RCC 7860 (cell line): ENCODE measurements at regions not wholly inside any gene's neighbourhood (a gene's known extent, or its start where the extent isn't known, plus 50 kb on each side); places are given as distances from the start of the nearest gene placed in this dataset.

Experiments used
- DNase-seq: peaks from one replicate; pipeline ENCODE4 v3.0.0-alpha.2; 2015; ENCODE audit warnings: low spot score
- FAIRE-seq: peaks from 2 replicates; lab custom pipeline; 2012; peaks lifted over from hg19 to GRCh38; lab: Jason Lieb, UNC

DNA sequence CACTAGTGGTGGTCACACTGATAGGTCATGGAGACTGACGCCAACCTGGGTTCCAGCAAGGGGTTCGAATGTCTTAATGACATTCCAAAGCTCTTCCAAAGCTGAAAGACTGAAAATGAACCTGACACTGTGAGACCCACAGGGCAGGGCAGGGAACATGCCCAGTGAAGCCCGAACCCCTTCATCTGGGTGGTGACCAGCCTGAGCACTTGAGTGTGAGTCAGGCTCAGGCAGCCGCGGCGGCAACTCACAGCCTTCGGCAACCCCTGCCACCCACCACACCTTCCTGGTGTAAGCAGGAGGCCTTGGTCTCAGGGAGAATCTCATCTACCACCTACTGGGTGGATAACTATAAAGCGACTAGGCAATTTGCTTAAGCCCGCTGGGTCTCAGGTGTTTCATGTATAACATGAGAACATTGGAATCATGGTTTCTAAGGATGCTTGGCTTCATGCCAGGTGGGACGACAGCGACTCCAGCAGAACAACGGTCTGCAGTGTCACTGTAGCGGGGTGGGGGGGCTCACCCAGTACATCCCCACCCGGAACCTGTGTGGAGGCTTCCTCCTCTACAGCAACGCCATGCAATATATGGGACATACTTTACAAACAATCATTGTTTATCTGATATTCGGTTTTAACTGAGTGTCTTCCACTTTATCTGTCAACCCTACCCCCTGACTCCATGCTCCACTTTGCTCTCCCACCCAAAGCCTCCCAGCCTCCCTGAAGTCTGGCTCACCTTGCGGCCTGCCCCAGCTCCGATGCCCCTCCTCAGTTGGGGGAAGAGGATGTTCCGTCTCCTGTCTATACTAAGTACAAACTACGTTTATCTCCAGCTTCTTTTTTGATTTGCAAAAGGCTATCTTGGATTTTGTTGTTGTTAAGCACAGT lies 125.0 kb upstream of the MEF2A start:
- DNase-seq, result no peak
- FAIRE-seq, result no peak

- DNase-seq, result no peak
- FAIRE-seq, result no peak
These were observed 124.4 kb upstream of the MEF2A start for GRCh38 chr15:99441444-99441800.

GRCh38 chr15:99441871-99442251 lies 123.9 kb upstream of the MEF2A start:
- FAIRE-seq (no peak), DNase-seq (no peak)

GRCh38 chr15:99442252-99442897 lies 123.4 kb upstream of the MEF2A start:
- FAIRE-seq, result peak; percentile 30

DNA sequence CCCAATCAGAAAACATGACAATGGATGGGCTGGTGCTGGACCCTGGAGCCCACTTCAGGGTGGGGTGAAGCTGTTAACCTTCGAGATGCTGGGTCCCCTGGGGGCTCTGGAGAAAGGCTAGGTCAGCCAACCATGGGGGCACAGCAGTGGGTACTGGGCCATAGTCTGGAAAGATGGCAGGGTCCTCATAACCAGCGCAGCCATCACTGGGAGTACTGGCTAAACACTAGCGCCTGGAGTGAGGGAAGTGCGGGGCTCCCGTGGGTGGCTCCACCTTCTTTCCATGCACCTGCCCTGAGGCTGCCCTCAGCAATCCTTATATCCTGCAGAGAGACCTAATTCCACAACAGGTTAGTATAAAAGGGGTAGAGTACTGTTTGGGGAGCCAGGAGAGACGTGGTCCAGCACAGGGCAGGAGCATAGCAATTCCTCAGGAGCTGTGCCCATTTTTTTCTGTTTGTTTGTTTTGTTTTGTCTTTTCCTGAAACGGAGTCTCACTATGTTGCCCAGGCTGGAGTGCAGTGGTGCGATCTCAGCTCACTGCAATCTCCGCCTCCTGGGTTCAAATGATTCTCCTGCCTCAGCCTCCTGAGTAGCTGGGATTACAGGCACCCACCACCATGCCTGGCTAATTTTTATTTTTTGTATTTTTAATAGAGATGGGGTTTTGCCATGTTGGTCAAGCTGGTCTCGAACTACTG lies 122.6 kb upstream of the MEF2A start:
- DNase-seq (no peak), FAIRE-seq (no peak)

More at GRCh38 chr15:99442252-99442897, 123.4 kb upstream of the MEF2A start:
- peak; percentile 54 for DNase-seq

DNA sequence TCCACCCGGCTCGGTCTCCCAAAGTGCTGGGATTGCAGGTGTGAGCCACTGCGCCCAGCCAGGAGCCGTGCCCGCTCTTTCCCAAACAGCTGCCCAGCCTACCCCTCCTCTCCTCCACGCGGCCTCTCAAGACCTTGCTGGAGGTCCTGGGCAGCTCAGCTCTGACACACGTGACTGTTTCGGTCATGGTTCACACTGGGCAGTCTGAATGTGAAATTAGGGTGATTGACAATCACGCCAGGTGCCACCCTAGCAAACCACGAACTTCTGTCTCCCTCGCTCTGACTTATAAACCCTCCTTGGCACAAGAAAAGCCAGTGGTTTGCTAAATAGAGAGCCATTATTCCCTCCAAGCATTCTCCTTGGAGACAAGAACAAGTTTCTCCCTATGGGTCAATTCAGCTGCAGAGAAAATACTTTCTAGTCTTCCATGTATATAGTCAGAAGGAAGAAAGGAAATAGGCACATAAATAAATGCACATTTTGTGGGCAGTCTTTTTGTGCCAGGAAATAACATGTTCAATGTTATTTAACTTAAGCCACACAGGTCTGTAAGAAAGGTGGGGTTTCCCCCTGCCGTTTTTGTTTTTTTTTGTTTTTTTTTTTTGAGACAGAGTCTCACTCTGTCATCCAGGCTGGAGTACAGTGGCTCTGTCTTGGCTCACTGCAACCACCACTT lies 121.9 kb upstream of the MEF2A start:
- DNase-seq (no peak), FAIRE-seq (no peak)

- no peak for FAIRE-seq
These were observed 120.4 kb upstream of the MEF2A start for GRCh38 chr15:99445272-99445850.

DNA sequence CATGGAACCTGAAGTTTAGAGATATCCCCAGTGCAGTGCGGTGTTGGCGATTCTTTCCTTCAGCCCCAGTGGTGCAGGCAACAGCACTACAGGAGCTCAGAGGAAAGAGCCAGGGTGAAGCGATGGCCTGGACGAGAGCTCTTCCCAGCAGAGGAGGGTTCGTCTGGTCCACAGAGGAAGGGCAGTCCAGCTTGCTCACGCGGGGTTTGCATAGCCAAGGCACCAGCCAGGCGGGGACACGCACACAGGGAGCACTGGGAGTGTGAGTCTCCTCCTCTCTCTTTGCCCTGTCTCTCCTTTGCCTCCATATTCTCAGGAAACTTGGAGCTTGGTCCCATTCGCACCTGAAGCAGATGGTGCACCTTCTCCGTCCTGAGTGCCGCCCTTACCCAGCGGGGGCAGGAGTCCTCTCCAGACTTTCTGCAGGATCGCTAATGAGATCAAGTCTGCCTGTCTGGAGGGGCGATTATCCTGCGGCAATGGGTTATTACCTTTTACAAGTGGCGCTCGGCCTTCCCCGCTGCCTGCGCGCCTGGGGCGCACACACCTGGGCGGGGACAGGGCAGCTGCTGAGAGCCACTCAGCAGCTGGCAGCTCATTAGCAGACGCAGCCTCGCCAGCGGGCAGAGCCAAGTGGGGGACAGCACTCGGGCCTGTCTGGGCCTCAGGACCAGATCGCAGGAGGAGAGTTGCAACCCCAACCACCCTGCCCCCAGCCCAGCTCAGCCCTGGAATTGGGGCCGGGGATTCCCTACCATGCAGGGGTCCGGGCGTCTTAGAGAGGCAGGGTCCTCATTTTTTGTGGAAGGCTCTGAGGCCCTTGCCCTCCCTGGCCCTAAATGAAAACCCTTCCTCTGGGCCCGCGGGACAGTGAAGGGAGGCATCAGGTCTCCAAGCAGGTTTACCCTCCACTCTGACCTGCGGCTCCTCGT lies 119.0 kb upstream of the MEF2A start:
- no peak for FAIRE-seq
- no peak for DNase-seq

More at GRCh38 chr15:99445272-99445850, 120.4 kb upstream of the MEF2A start:
- DNase-seq, result no peak

- DNase-seq, result no peak
- FAIRE-seq, result no peak
These were observed 118.0 kb upstream of the MEF2A start for GRCh38 chr15:99447497-99448371.

GRCh38 chr15:99449514-99449913 lies 116.3 kb upstream of the MEF2A start:
- DNase-seq (no peak), FAIRE-seq (no peak)

GRCh38 chr15:99450896-99451358 lies 114.9 kb upstream of the MEF2A start:
- DNase-seq (no peak), FAIRE-seq (no peak)

GRCh38 chr15:99451484-99451883 lies 114.3 kb upstream of the MEF2A start:
- DNase-seq, result no peak
- FAIRE-seq, result no peak

DNA sequence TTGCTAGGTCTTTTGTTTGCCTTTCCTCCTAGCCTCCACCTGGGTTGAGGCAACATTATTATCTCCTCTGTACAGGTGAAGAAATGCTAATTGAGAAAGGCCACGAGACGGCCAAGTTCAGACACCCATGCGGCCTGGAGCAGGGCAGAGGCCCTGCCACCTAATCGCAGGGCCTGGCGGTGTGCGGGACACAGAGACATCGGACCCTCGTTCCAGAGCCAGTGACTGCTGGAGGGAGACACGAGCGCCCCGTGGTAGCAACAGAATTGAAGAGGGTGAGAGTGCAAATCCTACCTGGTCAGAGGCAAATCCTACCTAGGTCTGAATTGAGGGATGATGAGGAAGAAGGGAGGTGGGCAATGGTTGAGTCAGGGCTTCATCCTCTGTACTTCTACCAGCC lies 113.8 kb upstream of the MEF2A start:
- FAIRE-seq (no peak), DNase-seq (no peak)

- FAIRE-seq (no peak), DNase-seq (no peak)
These were observed 112.8 kb upstream of the MEF2A start for GRCh38 chr15:99452728-99453636.

DNA sequence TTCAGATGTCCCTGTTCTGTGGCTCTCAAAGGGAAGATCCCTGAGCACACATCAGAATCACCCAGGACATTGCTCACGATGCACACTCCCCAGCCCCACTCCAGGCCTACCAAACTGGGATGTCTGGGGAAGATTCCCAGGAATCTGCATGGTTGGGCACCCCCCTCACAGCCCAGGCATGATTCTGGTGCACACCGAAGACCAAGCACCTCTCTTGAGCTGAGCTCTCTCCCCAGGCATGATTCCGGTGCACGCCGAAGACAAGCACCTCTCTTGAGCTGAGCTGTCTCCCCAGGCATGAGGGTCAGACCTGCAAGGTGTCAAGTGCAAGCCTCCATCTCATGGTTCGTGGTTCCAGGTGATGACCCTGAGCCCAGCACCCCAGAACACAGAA lies 112.2 kb upstream of the MEF2A start:
- FAIRE-seq (no peak), DNase-seq (no peak)

DNA sequence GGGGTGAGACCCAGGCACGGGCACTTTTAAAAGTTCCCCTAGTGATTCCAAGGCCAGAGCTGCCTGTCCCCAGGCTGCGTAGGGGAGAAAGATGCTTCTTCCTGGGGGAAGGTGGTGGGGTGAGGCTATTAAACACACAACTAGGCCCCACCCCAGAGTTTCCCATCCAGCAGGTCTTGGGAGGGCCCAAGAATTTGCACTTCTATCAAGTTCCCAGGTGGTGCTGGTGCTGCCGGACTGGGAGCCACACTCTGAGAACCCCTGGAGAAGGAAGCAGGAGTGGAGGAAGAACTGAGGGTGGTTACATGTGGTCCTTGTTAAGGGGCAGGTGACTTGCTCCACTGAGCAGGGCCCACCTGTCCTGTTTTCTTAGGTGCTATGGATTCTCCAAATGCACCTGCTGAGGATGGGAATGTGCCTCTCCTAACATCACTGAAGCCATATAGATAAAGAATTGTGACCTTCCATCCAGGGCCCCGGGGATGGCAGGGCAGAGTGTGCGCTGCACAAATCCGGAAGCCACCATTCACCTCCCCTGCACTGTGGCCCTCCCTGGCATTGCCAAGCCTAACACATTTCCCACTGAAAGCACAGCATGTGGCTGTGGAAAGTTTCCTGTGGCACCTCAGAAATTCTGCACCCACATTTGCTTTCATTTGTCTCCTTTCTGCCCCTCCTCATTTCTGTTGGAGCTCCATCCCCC lies 111.5 kb upstream of the MEF2A start:
- FAIRE-seq, result no peak
- no peak for DNase-seq
